HG03175 (cell line): ENCODE measurements at regions not wholly inside any gene's neighbourhood (a gene's known extent, or its start where the extent isn't known, plus 50 kb on each side); places are given as distances from the start of the nearest gene placed in this dataset.
"Not testable (repeated sequence)": the region's sequence is repeated elsewhere in the genome, so short reads cannot be mapped to it uniquely, and the experiment has no call there.

Experiments used
- ATAC-seq: cut with Tn5 transposase; IDR thresholded peaks from one replicate; pipeline ENCODE4 v1.9.1; 2021; ENCODE audit warnings: mild to moderate bottlenecking, moderate library complexity; ENCODE audit not compliant: unreplicated experiment

DNA sequence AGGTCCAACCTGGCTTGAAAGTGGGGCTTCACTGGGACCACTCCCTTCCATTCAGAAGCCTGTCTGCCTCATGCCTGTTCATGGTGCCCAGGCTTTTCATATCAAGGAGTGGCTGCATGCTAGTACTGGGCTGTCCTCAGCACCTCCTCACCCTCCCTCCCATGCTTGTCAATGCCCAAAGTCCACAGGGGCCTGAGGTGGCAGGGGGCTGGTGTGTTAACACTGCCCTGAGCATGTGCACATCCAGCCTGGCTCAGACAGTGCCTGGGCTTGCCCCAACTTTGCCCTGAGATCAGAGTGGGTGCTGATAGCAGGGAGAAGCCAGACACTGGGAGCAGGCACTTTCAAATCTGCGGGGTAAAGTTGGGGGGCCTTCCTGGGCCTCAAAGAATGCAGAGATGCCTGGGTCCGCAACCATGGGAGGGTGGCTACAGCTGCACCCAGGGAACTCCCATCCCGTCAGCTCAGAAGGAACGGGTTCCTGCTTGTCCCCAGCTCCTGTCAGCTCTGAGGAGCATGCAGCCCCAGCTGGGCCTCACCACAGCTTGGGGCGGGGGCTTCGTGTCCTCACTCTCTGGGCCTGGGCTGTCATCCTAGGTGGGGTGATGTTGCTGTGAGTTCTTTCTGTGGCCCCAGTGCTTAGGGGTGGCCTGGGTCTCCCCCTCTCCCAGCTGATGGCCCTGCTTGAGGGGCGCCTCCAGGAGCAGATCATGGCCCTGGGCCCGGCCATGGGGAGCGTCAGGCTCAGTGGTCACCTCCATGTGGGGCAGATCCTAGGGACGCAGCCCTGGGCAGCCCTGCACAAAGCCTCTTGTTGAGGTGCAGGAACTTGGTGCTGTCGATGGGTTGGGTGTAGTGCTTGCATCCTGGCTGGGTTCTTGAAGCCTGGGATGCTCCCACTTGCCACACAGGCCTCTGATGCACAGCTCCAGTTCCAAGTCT, 830.6 kb upstream of the SLITRK5 start:
- ATAC-seq, result no peak

DNA sequence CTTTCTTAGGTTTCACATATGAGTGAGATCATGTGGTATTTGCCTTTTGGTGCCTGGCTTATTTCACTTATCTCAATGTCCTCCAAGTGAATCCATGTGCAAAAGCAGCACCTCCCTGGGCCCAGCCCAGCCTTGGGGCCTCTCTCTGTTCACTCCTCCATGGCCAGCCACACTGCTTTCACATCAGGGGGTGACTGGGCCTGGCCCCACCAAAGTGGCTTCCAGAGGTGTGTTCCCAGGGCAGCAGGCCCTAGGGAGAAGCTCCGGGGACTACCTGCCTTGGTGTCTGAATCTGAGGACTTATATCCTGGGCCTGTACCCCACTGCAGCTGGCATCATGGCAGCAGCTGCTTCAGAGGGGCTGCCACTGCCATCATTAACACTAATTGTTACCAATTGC, 829.9 kb upstream of the SLITRK5 start:
- ATAC-seq, result no peak

DNA sequence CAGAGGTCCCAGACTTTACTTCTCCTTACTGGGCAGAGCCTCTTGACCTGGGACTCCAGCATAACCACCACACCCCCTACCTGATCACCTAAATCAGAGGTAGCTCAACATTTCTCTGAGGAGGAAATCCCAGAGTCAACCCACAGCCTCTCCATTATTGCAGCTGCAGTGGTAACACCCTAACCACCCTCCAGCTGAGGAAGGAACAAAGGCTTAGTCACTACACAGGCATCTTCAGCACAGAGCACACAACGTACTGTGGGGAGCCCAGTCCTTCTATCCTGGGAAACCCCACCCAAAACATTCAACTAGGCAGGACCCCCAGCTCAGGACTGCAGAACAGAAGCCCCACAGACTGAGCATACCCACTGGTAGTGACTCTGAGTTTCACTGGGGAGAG, 824.7 kb upstream of the SLITRK5 start:
- ATAC-seq, result no peak

DNA sequence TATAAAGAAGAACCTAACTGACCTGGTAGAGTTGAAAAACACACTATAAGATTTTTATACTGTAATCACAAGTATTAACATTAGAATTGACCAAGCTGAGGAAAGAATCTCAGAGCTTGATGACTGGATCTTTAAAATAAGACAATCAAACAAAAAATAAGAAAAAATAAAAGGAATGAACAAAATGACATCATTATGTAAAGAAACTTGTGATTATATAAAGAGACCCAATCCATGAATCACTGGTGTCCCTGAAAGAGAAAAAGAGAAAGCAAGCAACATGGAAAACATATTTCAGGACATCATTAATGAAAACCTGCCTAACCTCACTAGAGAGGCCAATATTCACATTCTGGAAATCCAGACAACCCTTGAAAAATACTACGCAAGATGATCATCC, 822.5 kb upstream of the SLITRK5 start:
- no peak for ATAC-seq

DNA sequence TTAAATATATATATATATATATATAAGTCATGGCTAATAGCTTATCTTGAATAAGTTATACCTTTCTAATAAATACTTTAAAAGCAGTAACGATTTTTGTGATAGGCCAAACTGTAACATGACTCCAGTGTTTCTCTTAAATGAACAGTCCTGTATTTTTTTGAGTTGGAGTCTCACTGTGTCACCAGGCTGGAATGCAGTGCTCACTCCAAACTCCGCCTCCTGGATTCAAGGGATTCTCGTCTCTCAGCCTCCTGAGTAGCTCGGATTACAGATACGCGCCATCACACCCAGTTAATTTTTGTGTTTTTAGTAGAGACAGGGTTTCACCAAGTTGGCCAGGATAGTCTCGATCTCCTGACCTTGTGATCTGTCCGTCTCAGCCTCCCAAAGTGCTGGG, 814.2 kb upstream of the SLITRK5 start:
- no peak for ATAC-seq

DNA sequence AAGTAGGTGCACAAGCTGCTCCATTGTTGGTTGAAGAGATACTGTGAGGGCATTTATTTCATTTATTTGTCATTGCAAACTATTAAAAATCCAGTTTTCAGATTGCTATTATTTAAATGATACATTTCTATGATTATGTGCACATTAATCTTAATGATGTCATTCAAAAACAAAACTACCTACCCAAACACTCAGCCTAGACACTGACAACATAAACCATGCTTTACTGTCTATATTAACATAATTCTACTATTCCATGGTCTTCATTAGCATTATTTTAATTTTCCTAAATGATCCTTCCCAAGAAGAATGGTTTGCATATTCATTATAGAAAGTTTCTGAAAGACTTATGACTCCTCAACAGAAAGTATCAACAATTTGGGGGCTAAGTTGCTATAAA, 813.0 kb upstream of the SLITRK5 start:
- ATAC-seq, result no peak

DNA sequence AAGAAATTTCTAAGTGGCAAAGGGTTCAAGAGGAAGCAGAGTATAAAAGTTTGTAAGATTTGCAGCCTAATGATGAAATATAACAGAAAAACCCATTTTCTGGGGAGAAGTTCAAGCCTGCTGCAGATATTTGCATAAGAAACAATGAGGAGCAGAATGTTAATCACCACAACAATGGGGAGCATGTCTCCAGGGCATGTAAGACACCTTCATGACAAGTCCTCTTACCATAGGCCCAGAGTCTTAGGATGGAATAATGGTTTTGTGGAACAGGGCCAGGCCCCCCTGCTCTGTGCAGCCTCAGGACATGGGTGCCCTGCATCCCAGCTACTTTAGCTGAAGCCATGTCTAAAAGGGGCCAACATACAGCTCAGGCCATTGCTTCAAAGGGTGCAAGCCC, 809.0 kb upstream of the SLITRK5 start:
- ATAC-seq, result no peak

DNA sequence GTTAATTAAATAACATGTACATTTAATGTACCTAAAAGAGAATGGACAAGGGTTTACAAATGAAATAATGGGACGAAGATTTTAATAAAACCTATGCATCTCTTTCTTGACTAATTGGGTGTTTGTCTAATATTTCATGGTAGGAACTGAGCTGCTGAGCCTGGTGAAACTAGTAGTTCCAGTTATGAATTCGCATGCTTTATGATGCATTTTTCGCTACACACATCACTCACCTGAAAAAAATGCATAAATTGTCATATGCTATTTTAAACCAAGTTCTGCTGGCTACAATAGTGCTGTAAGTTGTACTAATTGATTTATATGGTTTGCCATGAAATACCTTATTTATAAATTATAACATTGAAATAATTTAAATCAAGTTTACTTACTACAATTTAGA, 806.8 kb upstream of the SLITRK5 start:
- ATAC-seq, result no peak

DNA sequence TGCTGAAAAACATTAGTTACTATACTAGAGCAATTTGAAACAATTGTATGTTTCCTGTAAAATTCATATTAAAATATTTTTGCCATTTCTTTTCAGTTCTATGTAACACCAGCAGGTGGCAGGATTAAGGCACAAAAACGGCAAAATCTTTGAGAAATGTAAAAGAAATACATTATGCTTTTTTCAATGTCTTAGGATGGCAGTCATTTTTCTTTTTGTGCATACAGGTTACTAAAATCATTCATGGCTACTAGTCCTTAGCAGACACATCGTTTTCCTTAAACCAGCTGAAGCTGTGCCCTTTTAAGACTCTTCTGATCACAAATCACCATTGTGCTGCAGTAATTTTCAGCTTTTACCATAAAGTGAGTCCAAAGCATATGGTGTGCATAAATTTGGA, 800.7 kb upstream of the SLITRK5 start:
- ATAC-seq, result no peak

DNA sequence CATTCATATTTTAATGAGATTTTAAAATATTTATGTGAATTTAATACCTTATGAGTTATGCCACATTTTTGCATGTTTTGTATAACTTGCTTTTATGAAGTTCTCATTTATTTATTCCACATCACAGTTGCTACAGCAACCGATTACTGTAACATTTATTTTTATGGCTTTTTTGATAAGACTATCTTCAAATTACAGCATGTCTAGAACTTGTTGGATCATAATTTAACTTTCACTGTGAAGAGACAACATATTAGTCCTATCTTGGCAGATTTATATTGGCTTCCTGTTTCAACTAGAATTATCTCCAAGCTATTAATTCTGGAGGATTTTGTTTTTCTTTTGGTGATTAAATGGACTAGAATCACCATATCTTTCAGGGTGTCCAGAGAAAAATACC, 793.7 kb upstream of the SLITRK5 start:
- no peak for ATAC-seq

DNA sequence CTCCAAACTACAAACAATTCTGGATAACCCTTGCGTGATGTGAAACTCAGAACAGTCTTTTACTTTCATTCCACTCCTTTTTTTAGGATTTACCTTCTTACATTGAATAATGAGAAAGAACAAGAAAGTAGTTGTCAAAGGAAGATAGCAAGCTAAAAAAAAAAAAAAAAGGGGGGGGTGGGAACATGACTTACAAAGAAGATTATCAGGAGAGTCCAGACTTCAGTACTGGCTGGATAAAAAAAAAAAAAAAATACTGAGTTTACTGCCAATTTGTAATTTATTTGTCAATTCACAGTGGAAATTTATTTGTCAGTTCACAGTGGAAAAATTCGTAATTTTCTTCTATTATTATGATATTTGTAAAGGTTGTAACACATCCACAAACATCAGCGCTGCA, 792.4 kb upstream of the SLITRK5 start:
- ATAC-seq, result no peak

DNA sequence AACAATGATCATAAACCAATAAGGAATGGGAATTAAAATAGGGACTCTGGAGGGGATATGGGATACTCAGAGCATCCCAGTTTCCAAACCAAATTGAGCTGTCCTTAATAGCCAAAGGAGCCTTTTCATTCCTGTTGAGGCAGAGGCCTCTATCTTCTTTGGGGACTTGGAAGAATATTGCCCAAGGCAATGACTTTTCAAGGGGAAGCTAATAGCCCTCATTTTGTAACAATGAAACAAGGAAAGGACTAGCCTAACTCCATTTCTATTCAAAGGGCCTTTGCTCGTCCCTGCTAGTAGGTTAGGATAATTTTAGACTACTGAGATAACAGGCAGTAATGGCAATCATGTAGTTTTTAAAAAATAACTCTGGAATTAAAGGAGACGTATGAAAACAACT, 789.8 kb upstream of the SLITRK5 start:
- no peak for ATAC-seq

DNA sequence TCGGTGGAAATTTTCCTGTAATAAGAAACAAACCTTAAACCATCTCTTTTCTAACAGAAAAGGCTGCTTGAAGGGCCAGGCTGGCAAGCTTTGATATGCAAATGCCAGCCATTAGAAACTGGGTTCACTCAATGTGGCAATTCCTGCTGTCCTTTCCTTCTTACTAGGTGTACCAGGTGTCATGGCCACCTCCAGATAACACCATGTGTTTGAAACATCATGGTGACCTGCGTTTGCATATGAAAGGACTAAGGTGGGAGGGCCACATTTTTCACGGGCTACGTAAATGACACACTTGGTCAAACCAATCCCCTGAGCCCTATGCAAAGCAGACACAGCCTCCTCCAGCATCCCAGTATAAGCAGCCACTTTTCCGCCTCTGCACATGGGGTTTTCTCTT, 789.1 kb upstream of the SLITRK5 start:
- ATAC-seq, result no peak

DNA sequence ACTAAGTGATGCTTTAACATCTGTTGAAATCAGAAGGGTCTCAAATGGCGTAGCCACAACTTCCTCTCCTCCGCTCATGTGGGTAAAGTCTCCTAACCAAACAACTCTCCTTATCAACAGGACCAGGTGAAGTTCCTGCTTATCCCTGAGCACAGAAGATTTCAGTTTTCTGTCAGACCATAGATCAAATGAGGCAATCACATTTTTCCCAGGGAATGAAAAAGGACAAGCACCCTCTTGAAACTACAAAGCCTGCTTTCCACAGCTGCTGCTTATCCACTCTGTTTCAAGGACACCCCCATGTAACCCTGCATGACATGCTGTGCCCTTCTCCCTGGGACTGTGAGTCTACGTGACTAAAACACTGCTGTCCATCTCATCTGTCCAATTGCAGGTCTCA, 788.3 kb upstream of the SLITRK5 start:
- no peak for ATAC-seq

DNA sequence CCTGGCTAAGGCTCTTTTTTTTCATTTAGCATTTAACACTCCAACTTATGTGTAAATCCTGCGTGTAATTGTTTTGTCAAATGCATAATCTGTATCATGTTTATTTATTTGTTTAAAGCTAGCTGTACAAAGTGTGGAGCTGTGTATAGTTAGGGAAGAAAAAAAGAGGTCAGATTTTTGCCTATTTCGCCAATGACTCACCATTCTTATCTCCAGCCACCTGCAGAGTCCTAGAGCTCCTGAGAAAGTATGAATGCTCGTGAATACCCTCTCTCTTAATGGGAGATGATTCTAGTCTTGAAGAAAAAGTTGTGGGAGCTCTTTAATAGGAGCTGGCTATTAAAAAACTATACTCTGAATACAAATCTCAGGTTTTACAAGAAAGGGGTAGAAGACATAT, 778.8 kb upstream of the SLITRK5 start:
- ATAC-seq, result no peak

DNA sequence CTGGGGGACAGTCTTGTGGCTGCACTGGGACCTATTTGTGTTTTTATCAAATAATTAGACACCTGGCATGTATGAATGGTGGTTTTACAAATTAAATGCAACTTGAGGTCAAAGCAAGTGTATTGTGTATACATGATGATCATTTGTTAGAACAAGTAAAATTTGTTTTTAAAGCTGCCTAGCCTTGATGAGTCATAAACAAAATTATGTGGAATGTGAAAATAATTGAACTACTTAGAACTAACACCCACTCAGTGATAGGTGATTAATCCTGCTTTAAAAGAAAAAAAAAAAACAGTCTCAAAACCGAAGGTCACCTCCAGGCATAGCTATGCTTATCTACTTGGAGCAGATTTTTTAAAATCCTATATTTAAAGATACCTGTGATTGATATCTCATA, 770.3 kb upstream of the SLITRK5 start:
- no peak for ATAC-seq

DNA sequence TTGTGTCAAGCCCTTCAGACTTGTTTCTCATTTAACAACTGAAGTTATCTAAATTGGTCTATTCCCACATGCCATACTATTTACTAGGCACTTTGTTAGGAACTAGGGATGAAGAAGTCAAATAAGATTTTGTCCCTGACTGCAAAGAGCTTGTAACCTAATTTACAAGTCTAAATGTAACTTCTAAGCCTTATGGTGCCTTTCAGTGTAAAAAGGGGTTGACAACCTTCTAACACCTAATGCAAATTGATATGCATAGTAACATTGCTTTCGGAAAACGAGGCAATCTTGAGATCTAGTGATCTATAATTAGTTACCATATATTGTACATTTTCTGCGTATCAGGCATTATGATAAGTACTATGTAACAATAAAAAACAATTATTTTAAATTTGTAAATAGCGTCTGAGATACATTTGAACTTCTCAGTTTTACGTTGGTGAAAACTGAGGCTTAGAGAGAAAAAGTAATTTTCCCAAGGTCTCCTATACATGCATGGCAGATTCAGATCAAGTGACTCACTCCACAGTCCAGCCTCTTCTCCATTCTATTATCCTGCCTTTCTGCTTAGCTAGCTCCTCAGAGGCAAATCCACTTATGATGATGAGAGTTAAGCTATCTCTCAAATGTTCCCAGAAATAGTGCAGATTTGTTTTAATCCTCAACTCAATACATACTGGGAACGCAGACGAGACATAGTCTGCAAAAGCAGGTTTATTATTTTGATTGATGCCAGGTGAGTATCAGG, 764.9 kb upstream of the SLITRK5 start:
- ATAC-seq, result no peak

DNA sequence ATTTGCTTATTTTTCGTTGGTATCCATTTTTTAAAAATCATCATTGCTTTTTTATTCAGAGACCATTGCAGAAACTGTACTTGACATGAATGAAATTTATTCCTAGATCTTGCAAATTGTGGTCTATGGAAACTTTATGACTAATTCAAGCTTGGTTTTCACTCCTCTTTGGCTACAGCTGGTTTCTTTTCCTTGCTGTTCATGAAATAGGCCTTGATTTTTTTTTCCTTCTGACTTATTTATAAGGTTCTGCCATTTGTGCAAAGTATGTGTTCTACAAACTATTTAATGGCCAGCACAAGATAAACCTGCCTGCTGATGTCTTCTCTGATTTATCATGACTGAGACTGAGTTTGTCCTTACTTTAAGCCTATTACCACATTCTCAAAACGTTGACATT, 764.0 kb upstream of the SLITRK5 start:
- ATAC-seq, result no peak

DNA sequence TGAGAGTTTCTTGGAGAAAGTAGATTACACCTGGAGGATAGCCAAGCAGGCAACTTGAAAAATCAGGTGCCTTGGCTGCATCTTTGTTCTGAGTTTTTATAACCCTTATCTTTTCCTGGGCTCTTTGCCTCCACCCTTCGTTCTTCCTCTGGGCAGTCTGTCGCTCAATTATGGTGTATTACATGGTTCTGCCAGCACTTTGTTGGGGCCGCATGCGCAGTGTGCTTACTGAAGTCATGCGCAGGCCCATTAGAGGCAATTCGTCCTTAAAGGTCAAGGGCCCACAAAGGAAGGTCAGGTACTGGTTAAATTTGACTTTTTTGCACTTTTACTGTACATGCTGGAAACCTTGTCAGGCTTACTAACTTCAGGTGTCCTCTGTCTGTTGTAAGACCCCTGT, 761.9 kb upstream of the SLITRK5 start:
- ATAC-seq, result no peak

DNA sequence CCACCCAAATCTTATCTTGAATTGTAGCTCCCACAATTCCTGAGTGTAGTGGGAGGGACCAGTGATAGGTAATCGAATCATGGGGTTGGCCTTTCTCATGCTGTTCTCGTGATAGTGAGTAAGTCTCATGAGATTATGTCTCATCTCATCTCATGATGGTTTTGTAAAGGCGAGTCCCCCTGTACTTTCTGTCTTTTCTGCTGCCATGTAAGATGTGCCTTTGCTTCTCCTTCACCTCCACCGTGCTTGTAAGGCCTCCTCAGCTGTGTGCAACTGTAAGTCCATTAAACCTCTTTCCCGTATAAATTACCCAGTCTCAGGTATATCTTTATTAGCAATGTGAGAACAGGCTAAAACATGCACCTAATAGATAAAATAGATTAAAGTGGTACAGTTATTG, 756.4 kb upstream of the SLITRK5 start:
- ATAC-seq, result no peak

DNA sequence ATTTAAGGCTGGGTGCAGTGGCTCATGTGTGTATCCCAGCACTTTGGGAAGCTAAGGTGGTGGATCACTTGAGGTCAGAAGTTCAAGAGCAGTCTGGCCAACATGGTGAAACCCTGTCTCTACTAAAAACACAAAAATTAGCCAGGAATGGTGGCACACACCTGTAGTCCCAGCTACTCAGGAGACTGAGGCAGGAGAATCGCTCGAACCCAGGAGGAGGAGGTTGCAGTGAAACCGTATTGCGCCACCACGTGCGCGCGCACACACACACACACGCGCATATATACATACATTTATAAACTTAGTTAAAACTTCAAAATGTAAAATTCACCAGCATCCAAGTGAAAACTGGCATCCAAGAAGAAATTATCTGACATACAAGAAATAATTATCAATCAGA, 753.7 kb upstream of the SLITRK5 start:
- ATAC-seq, result not testable (repeated sequence)

DNA sequence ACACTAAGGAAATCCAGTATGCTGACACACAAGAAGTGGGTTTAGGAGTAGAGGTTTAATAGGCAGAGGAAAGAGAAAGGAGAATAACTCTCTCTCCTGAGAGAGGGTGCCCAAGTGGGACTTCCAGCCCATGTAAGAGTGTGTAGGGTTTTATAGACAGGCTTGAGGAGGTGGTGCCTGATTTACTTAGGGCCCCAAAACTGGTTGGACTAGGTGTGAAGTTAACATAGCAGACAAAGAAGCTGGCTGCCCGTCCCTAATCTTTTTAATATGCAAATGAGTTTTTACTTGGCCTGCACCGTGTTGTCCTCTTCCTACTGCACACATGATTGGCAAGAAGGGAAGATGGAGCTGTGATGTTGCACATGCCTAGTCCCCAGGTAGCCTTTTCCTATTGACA, 752.5 kb upstream of the SLITRK5 start:
- no peak for ATAC-seq
